ENCODE measurements at regions not wholly inside any gene's neighbourhood (a gene's known extent, or its start where the extent isn't known, plus 50 kb on each side); places are given as distances from the start of the nearest gene placed in this dataset.

DNA sequence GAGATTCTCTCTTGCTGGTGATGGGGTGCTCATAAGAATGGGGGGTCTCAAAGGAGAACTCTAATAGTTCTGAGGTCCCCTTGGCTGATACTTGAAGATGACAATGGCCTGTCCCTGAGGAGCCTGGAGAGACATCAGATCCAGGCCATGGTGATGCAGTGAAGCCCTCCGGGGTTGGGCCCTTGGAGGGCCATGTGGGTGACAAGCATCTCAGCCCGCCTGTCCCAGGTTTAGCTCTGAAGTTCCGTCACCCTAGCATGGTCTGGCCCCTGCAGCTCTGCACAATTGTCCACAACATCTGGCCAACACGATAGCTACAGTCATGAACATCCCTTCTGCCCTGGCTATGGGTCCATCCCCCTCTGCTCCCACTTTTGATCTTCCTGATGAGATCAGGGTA is 202.8 kb upstream of the HS6ST1 start:
- H3K79me2 ChIP-seq (ENCODE audit: insufficient read depth): no peaks in the 10 kb centered on the region
- H4K20me1 ChIP-seq (ENCODE audit: insufficient read depth): no peaks in the 10 kb centered on the region
- POLR2A ChIA-PET: no interaction called here
- no peak overlapping the region for H2AFZ ChIP-seq (ENCODE audit: low read depth)
- H3K4me2 ChIP-seq: no peak overlapping the region
- H3K4me3 ChIP-seq (ENCODE audit: low read depth in 2 of 2, low read length in 1 of 2): no peak overlapping the region
- H3K27me3 ChIP-seq (ENCODE audit: insufficient read depth): no peaks in the 10 kb centered on the region
- no peaks in the 10 kb centered on the region for H3F3A ChIP-seq (replicated peaks; ENCODE audit: insufficient read depth)
- CTCF ChIA-PET: no interaction called here
- TF ChIP-seq MXI1 (IDR thresholded peaks at IDR 0.05; ENCODE audit: low read depth, low read length): no peak
- no peak for TF ChIP-seq YY1 (IDR thresholded peaks at IDR 0.05; ENCODE audit: low read depth)
- TF ChIP-seq, protein P1, sequence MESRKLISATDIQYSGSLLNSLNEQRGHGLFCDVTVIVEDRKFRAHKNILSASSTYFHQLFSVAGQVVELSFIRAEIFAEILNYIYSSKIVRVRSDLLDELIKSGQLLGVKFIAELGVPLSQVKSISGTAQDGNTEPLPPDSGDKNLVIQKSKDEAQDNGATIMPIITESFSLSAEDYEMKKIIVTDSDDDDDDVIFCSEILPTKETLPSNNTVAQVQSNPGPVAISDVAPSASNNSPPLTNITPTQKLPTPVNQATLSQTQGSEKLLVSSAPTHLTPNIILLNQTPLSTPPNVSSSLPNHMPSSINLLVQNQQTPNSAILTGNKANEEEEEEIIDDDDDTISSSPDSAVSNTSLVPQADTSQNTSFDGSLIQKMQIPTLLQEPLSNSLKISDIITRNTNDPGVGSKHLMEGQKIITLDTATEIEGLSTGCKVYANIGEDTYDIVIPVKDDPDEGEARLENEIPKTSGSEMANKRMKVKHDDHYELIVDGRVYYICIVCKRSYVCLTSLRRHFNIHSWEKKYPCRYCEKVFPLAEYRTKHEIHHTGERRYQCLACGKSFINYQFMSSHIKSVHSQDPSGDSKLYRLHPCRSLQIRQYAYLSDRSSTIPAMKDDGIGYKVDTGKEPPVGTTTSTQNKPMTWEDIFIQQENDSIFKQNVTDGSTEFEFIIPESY (IDR thresholded peaks at IDR 0.05; ENCODE audit: borderline replicate concordance, low read depth): no peak
- TF ChIP-seq RAD21 (IDR thresholded peaks at IDR 0.05; ENCODE audit: low read length): no peak
- no peak for TF ChIP-seq SIN3A (IDR thresholded peaks at IDR 0.05; ENCODE audit: borderline replicate concordance, low read depth, low read length)
- TF ChIP-seq RXRA (IDR thresholded peaks at IDR 0.05; ENCODE audit: borderline replicate concordance, low read depth): no peak
- TF ChIP-seq SMC3 (IDR thresholded peaks at IDR 0.05; ENCODE audit: low read depth, low read length): no peak
- TF ChIP-seq EP300 (IDR thresholded peaks at IDR 0.05; ENCODE audit: borderline replicate concordance in 1 of 2, low read depth in 1 of 2, low read length in 1 of 2): no peak
- no peak for TF ChIP-seq TCF12 (IDR thresholded peaks at IDR 0.05)
- TF ChIP-seq MEF2A (IDR thresholded peaks at IDR 0.05; ENCODE audit: borderline replicate concordance, low read depth): no peak
- no peak for TF ChIP-seq FOSL2 (IDR thresholded peaks at IDR 0.05; ENCODE audit: borderline replicate concordance, low read depth)
- no peak for TF ChIP-seq JUND (IDR thresholded peaks at IDR 0.05)
- TF ChIP-seq, protein P2, sequence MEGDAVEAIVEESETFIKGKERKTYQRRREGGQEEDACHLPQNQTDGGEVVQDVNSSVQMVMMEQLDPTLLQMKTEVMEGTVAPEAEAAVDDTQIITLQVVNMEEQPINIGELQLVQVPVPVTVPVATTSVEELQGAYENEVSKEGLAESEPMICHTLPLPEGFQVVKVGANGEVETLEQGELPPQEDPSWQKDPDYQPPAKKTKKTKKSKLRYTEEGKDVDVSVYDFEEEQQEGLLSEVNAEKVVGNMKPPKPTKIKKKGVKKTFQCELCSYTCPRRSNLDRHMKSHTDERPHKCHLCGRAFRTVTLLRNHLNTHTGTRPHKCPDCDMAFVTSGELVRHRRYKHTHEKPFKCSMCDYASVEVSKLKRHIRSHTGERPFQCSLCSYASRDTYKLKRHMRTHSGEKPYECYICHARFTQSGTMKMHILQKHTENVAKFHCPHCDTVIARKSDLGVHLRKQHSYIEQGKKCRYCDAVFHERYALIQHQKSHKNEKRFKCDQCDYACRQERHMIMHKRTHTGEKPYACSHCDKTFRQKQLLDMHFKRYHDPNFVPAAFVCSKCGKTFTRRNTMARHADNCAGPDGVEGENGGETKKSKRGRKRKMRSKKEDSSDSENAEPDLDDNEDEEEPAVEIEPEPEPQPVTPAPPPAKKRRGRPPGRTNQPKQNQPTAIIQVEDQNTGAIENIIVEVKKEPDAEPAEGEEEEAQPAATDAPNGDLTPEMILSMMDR (IDR thresholded peaks at IDR 0.05): no peak
- no peak for TF ChIP-seq TAF1 (IDR thresholded peaks at IDR 0.05; ENCODE audit: borderline replicate concordance, low read depth, low read length)
- H3K9me2 ChIP-seq: no peaks in the 10 kb centered on the region
- no peaks in the 10 kb centered on the region for H3K36me3 ChIP-seq (replicated peaks in 1 of 2; ENCODE audit: control insufficient read depth in 1 of 2, insufficient read depth in 2 of 2, low read length in 1 of 2)
- peaks cover 0 to 8% of the 10 kb centered on the region in 2 experiments; a peak in 1 of 4 replicates for H3K4me1 ChIP-seq (ENCODE audit: control insufficient read depth in 1 of 2, insufficient read depth in 2 of 2, low read depth in 1 of 2, low read length in 1 of 2)
- 17% methylated on average over 3 of the region's 4 CpGs for WGBS (ENCODE audit: low lambda C conversion rate)
- no peaks in the 10 kb centered on the region for H3K9me3 ChIP-seq
- H3K9ac ChIP-seq: no peak overlapping the region
- DNase-seq: no peak
- no peak overlapping the region for H3K27ac ChIP-seq (ENCODE audit: low read depth in 2 of 2, low read length in 1 of 2)

DNA sequence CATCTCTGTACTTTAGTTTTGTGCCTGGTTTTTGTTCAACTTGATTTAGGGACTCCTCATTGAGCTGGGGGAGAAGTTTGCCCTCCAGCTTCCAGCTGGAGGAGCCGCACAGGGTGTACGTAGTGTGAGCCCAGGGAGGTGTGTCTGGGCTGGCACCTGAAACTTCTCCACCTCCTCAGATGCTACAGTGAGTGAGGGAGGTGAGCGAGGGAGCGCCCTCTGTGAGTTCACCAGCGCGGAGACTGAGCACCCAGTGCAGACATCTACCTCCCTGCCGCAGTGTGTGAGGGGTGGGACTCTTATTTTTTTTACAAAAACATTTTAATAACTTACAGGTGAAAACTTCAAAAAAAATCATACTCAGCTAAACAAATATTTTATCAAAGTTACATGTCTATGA is 204.2 kb upstream of the HS6ST1 start:
- no peak overlapping the region for H3K27ac ChIP-seq (ENCODE audit: low read depth in 2 of 2, low read length in 1 of 2)
- TF ChIP-seq, protein P2 (IDR thresholded peaks at IDR 0.05): no peak
- TF ChIP-seq, protein P3, sequence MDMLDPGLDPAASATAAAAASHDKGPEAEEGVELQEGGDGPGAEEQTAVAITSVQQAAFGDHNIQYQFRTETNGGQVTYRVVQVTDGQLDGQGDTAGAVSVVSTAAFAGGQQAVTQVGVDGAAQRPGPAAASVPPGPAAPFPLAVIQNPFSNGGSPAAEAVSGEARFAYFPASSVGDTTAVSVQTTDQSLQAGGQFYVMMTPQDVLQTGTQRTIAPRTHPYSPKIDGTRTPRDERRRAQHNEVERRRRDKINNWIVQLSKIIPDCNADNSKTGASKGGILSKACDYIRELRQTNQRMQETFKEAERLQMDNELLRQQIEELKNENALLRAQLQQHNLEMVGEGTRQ (IDR thresholded peaks at IDR 0.05; ENCODE audit: borderline replicate concordance, low read depth, low read length): no peak
- WGBS (ENCODE audit: low lambda C conversion rate): 57% methylated on average over 7 of the region's 7 CpGs
- POLR2A ChIA-PET: no interaction called here
- no peak overlapping the region for H3K4me2 ChIP-seq
- no peaks in the 10 kb centered on the region for H3K9me2 ChIP-seq
- H4K20me1 ChIP-seq (ENCODE audit: insufficient read depth): no peaks in the 10 kb centered on the region
- H3K79me2 ChIP-seq (ENCODE audit: insufficient read depth): no peaks in the 10 kb centered on the region
- H3K9me3 ChIP-seq: no peaks in the 10 kb centered on the region
- peaks cover 0 to 8% of the 10 kb centered on the region in 2 experiments; a peak in 1 of 4 replicates for H3K4me1 ChIP-seq (ENCODE audit: control insufficient read depth in 1 of 2, insufficient read depth in 2 of 2, low read depth in 1 of 2, low read length in 1 of 2)
- CTCF ChIA-PET: no interaction called here
- DNase-seq: no peak
- H3F3A ChIP-seq (replicated peaks; ENCODE audit: insufficient read depth): no peaks in the 10 kb centered on the region
- no peak overlapping the region for H3K4me3 ChIP-seq (ENCODE audit: low read depth in 2 of 2, low read length in 1 of 2)
- no peaks in the 10 kb centered on the region for H3K36me3 ChIP-seq (replicated peaks in 1 of 2; ENCODE audit: control insufficient read depth in 1 of 2, insufficient read depth in 2 of 2, low read length in 1 of 2)
- no peak overlapping the region for H2AFZ ChIP-seq (ENCODE audit: low read depth)
- H3K9ac ChIP-seq: no peak overlapping the region
- no peaks in the 10 kb centered on the region for H3K27me3 ChIP-seq (ENCODE audit: insufficient read depth)

Measured in SK-N-SH (cell line).